GM13976 (cell line): ENCODE measurements at regions not wholly inside any gene's neighbourhood (a gene's known extent, or its start where the extent isn't known, plus 50 kb on each side); places are given as distances from the start of the nearest gene placed in this dataset.

ENCODE experiments used
- DNase-seq: peaks from one replicate; pipeline ENCODE4 v3.0.0; 2012; ENCODE audit warnings: low spot score
- CTCF ChIP-seq: IDR thresholded peaks from 2 replicates; pipeline ENCODE4 v1.5.1; 2012; ENCODE audit warnings: borderline replicate concordance, mild to moderate bottlenecking; ENCODE audit not compliant: insufficient read depth; ENCODE audit errors: extremely low read depth, missing control alignments, control extremely low read depth
- in situ Hi-C: fragments of 300-500 bp; cut with MboI; formaldehyde crosslinking; loops from one replicate; pipeline ENCODE4 v1.12.0; 2022; ENCODE audit warnings: low sequenced_read_pairs, mixed read lengths, inconsistent platforms; ENCODE audit not compliant: unreplicated experiment

DNA sequence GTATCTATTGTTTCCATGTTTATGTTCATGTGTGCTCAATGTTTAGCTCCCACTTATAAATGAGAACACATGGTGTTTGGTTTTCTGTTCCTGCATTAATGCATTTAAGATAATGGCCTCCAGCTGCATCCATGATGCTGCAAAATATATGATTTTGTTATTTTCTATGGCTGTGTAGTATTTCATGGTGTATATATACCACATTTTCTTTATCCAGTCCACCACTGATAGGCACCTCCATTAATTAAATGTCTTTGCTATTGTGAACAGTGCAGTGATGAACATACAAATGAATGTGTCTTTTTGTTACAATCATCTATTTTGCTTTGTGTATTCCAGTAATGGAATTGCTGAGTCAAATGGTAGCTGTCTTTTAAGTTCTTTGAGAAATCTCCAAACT, 329.4 kb upstream of the MAGI2 start:
- in situ Hi-C loops: no loop called here
- TF ChIP-seq CTCF: no peak
- no peak for DNase-seq

DNA sequence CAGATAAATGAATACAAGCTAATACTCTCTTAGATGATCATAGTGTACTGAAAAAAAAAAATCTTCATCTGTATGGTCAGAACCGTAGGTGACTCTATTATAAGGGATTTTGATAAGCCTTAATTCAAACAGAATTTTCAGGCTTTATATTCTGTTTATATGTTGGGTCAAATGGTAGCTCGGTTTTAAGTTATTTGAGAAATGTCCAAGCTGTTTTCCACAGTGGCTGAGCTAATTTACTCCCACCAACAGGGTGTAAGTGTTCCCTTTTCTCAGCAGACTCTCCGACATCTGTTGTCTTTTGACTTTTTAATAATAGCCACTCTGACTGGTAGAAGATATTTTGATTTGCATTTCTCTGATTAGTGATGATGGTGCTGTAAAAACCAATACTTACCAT, 328.8 kb upstream of the MAGI2 start:
- no peak for TF ChIP-seq CTCF
- no peak for DNase-seq
- in situ Hi-C loops: no loop called here

- no peak for TF ChIP-seq CTCF
- in situ Hi-C loops: no loop called here
- DNase-seq: no peak
Observed at GRCh38 chr7:79781716-79782115, 328.2 kb upstream of the MAGI2 start.

DNA sequence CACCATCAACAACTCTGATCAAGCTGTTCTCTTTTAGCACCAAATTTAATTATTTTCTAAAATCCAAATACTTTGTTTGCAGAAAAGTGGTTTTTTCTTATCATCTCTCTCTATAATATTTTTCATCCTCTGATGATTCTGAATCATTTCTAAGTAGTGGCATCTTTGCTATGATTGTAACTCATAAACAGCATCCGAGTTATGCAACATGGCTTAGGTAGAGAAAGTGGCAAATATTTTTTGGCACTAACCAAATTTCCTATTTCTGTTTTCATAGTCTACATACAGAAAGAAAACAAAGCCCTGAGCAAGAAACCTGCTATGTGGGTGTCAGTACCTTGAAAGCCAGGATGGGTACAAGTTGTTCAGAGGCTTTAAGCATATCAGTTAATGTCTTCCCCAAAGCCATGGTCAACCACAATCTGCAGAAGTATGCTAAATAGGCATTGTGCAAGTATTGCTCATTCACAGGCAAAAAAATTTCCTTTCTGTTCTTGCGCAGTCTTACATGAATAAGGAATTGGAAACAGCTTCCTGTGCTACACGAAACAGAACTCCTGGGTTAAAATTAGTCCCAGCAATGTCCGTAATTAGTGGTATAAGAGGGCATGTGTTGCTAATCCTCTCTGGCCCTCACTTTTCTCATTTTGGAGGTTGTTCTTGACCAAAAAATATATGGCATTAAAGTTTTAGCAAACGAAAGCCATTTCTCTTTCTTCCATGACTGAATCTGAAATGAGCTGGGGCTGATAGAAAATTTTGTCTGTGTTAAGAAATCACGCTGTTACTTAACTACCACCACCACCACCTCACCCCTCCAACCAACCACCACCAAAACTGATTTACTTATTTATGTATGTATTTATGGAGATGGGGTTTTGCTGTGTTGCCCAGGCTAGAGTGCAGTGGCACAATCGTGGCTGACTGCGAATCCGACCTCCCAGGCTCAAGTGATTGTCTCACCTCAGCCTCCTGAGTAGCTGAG, 325.6 kb upstream of the MAGI2 start:
- no peak for DNase-seq
- in situ Hi-C loops: no loop called here
- no peak for TF ChIP-seq CTCF

- DNase-seq: no peak
- in situ Hi-C loops: no loop called here
- TF ChIP-seq CTCF: no peak
Observed at GRCh38 chr7:79775911-79776310, 322.4 kb upstream of the MAGI2 start.

DNA sequence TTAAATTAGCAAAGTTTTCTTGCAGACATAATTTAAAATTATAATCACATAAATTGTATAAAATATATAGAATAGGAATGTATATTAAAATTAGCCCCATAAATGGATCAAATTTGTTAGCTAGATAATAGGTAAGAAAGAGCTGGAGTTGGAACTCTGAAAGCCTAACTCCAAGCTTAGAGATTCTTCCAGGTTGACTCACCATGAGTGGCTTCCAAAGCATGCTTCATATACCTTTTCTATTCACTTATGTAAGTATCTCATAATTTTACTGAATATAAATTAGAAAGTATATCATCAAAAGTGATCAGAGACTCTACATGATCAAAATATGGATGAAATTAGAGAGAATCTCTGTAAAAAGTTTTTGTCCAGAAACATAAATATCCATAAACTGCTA, 320.7 kb upstream of the MAGI2 start:
- no peak for DNase-seq
- TF ChIP-seq CTCF: no peak
- in situ Hi-C loops: no loop called here

- DNase-seq: no peak
- TF ChIP-seq CTCF: no peak
- in situ Hi-C loops: no loop called here
Observed at GRCh38 chr7:79770970-79771369, 317.5 kb upstream of the MAGI2 start.
